ENCODE measurements at regions not wholly inside any gene's neighbourhood (a gene's known extent, or its start where the extent isn't known, plus 50 kb on each side); places are given as distances from the start of the nearest gene placed in this dataset.
"Not testable (repeated sequence)": the region's sequence is repeated elsewhere in the genome, so short reads cannot be mapped to it uniquely, and the experiment has no call there.

GRCh38 chr16:65815707-65816106 lies 550.8 kb upstream of the CDH5 start:
- H3K4me1 Mint-ChIP-seq = no peaks in the 10 kb centered on the region
- CTCF ChIA-PET = no interaction called here

GRCh38 chr16:65813879-65814278 lies 552.6 kb upstream of the CDH5 start:
- H3K4me3 Mint-ChIP-seq = not testable (repeated sequence)

More at GRCh38 chr16:65815707-65816106, 550.8 kb upstream of the CDH5 start:
- Mint-ChIP-seq H3K27ac (no peak overlapping the region), H3K36me3 (no peaks in the 10 kb centered on the region), H3K4me3 (no peak overlapping the region), H3K27me3 (no peaks in the 10 kb centered on the region), H3K9me3 (no peaks in the 10 kb centered on the region)
- no peak for DNase-seq

GRCh38 chr16:65809627-65810026 lies 556.9 kb upstream of the CDH5 start:
- Mint-ChIP-seq H3K27ac (no peak overlapping the region), H3K36me3 (no peaks in the 10 kb centered on the region), H3K4me1 (no peaks in the 10 kb centered on the region), H3K9me3 (no peaks in the 10 kb centered on the region), H3K27me3 (no peaks in the 10 kb centered on the region), H3K4me3 (no peak overlapping the region)
- DNase-seq = no peak
- CTCF ChIA-PET = no interaction called here

More at GRCh38 chr16:65813879-65814278, 552.6 kb upstream of the CDH5 start:
- CTCF ChIA-PET, DNase-seq, H3K27me3 Mint-ChIP-seq, H3K9me3 Mint-ChIP-seq, H3K4me1 Mint-ChIP-seq, H3K27ac Mint-ChIP-seq, H3K36me3 Mint-ChIP-seq: not testable (repeated sequence)

- H3K9me3 Mint-ChIP-seq = no peaks in the 10 kb centered on the region
- no peaks in the 10 kb centered on the region for H3K27me3 Mint-ChIP-seq
- no peak overlapping the region for H3K27ac Mint-ChIP-seq
- CTCF ChIA-PET = no interaction called here
- H3K4me3 Mint-ChIP-seq = no peak overlapping the region
- no peak for DNase-seq
- no peaks in the 10 kb centered on the region for H3K4me1 Mint-ChIP-seq
- H3K36me3 Mint-ChIP-seq = no peaks in the 10 kb centered on the region
Measured at GRCh38 chr16:65808790-65809189, 557.7 kb upstream of the CDH5 start.

- no peaks in the 10 kb centered on the region for H3K9me3 Mint-ChIP-seq
- DNase-seq = no peak
- no peak overlapping the region for H3K4me3 Mint-ChIP-seq
- CTCF ChIA-PET = no interaction called here
- H3K36me3 Mint-ChIP-seq = no peaks in the 10 kb centered on the region
- no peaks in the 10 kb centered on the region for H3K4me1 Mint-ChIP-seq
- no peak overlapping the region for H3K27ac Mint-ChIP-seq
- no peaks in the 10 kb centered on the region for H3K27me3 Mint-ChIP-seq
Measured at GRCh38 chr16:65807858-65808257, 558.6 kb upstream of the CDH5 start.

GRCh38 chr16:65805704-65806103 lies 560.8 kb upstream of the CDH5 start:
- H3K27me3 Mint-ChIP-seq, H3K9me3 Mint-ChIP-seq, H3K36me3 Mint-ChIP-seq, CTCF ChIA-PET, DNase-seq, H3K4me3 Mint-ChIP-seq, H3K4me1 Mint-ChIP-seq, H3K27ac Mint-ChIP-seq: not testable (repeated sequence)

GRCh38 chr16:65796481-65796880 lies 570.0 kb upstream of the CDH5 start:
- CTCF ChIA-PET = no interaction called here
- Mint-ChIP-seq H3K9me3 (no peaks in the 10 kb centered on the region), H3K4me3 (no peak overlapping the region), H3K4me1 (no peaks in the 10 kb centered on the region), H3K36me3 (no peaks in the 10 kb centered on the region), H3K27me3 (no peaks in the 10 kb centered on the region), H3K27ac (no peak overlapping the region)
- no peak for DNase-seq

GRCh38 chr16:65794973-65795372 lies 571.5 kb upstream of the CDH5 start:
- no peaks in the 10 kb centered on the region for H3K36me3 Mint-ChIP-seq
- no peaks in the 10 kb centered on the region for H3K9me3 Mint-ChIP-seq
- no peak overlapping the region for H3K27ac Mint-ChIP-seq
- H3K4me1 Mint-ChIP-seq = no peaks in the 10 kb centered on the region
- no peak for DNase-seq
- no peaks in the 10 kb centered on the region for H3K27me3 Mint-ChIP-seq
- CTCF ChIA-PET = no interaction called here
- H3K4me3 Mint-ChIP-seq = no peak overlapping the region

- no peaks in the 10 kb centered on the region for H3K27me3 Mint-ChIP-seq
- H3K27ac Mint-ChIP-seq = no peak overlapping the region
- CTCF ChIA-PET = no interaction called here
- H3K4me3 Mint-ChIP-seq = no peak overlapping the region
- no peak for DNase-seq
- H3K9me3 Mint-ChIP-seq = no peaks in the 10 kb centered on the region
- no peaks in the 10 kb centered on the region for H3K4me1 Mint-ChIP-seq
- H3K36me3 Mint-ChIP-seq = no peaks in the 10 kb centered on the region
Measured at GRCh38 chr16:65793781-65794180, 572.7 kb upstream of the CDH5 start.

- Mint-ChIP-seq H3K4me3 (no peak overlapping the region), H3K27me3 (no peaks in the 10 kb centered on the region), H3K27ac (no peak overlapping the region), H3K4me1 (no peaks in the 10 kb centered on the region), H3K9me3 (no peaks in the 10 kb centered on the region), H3K36me3 (no peaks in the 10 kb centered on the region)
- DNase-seq = no peak
- CTCF ChIA-PET = no interaction called here
Measured at GRCh38 chr16:65790768-65791167, 575.7 kb upstream of the CDH5 start.

GRCh38 chr16:65789161-65789945 lies 577.1 kb upstream of the CDH5 start:
- Mint-ChIP-seq H3K27me3 (no peaks in the 10 kb centered on the region), H3K4me3 (no peak overlapping the region), H3K9me3 (peaks cover 3% of the 10 kb centered on the region), H3K36me3 (no peaks in the 10 kb centered on the region), H3K4me1 (no peaks in the 10 kb centered on the region), H3K27ac (no peak overlapping the region)
- CTCF ChIA-PET = no interaction called here
- no peak for DNase-seq

- Mint-ChIP-seq H3K4me1 (no peaks in the 10 kb centered on the region), H3K4me3 (no peak overlapping the region), H3K36me3 (no peaks in the 10 kb centered on the region), H3K9me3 (peaks cover 6% of the 10 kb centered on the region), H3K27me3 (no peaks in the 10 kb centered on the region), H3K27ac (no peak overlapping the region)
- CTCF ChIA-PET = no interaction called here
- no peak for DNase-seq
Measured at GRCh38 chr16:65788434-65789140, 577.9 kb upstream of the CDH5 start.

- H3K36me3 Mint-ChIP-seq = no peaks in the 10 kb centered on the region
- H3K4me3 Mint-ChIP-seq = no peak overlapping the region
- no peaks in the 10 kb centered on the region for H3K4me1 Mint-ChIP-seq
- no peak for DNase-seq
- no peak overlapping the region for H3K27ac Mint-ChIP-seq
- CTCF ChIA-PET = no interaction called here
- H3K27me3 Mint-ChIP-seq = no peaks in the 10 kb centered on the region
- H3K9me3 Mint-ChIP-seq = peaks cover 6% of the 10 kb centered on the region
Measured at GRCh38 chr16:65787921-65788320, 578.6 kb upstream of the CDH5 start.

GRCh38 chr16:65786916-65787315 lies 579.6 kb upstream of the CDH5 start:
- H3K27me3 Mint-ChIP-seq = no peaks in the 10 kb centered on the region
- no peak for DNase-seq

GRCh38 chr16:65783709-65784474 lies 582.6 kb upstream of the CDH5 start:
- peaks cover 8% of the 10 kb centered on the region for H3K9me3 Mint-ChIP-seq
- CTCF ChIA-PET = no interaction called here
- H3K4me3 Mint-ChIP-seq = no peak overlapping the region
- no peaks in the 10 kb centered on the region for H3K4me1 Mint-ChIP-seq
- no peak overlapping the region for H3K27ac Mint-ChIP-seq
- no peak for DNase-seq
- no peaks in the 10 kb centered on the region for H3K36me3 Mint-ChIP-seq
- no peaks in the 10 kb centered on the region for H3K27me3 Mint-ChIP-seq

More at GRCh38 chr16:65786916-65787315, 579.6 kb upstream of the CDH5 start:
- no peaks in the 10 kb centered on the region for H3K4me1 Mint-ChIP-seq
- H3K36me3 Mint-ChIP-seq = no peaks in the 10 kb centered on the region
- H3K4me3 Mint-ChIP-seq = no peak overlapping the region
- CTCF ChIA-PET = no interaction called here
- H3K27ac Mint-ChIP-seq = no peak overlapping the region
- peaks cover 6% of the 10 kb centered on the region for H3K9me3 Mint-ChIP-seq

Data from activated naive CD4-positive, alpha-beta T cell treated with anti-CD3 and anti-CD28 coated beads, Interleukin-2, amount 10 ng/mL, durations not matched to agents 7 days and 5 days (primary cell).